Caco-2 (cell line): ENCODE measurements at regions not wholly inside any gene's neighbourhood (a gene's known extent, or its start where the extent isn't known, plus 50 kb on each side); places are given as distances from the start of the nearest gene placed in this dataset.

Experiments
- BruUV-seq: library from RNA; stranded (reverse); fragments of 400-500 nt; replicated peaks from 2 replicates; lab custom pipeline; 2021; lab: Mats Ljungman, UMichigan
- CTCF ChIA-PET: fragments of 300-600 bp; sonication (Branson Sonifier 250); formaldehyde crosslinking; loops from one replicate; lab custom pipeline; 2022; ENCODE audit warnings: antibody characterized with exemption; lab: Charles Lee
- POLR2A ChIA-PET: fragments of 300-600 bp; sonication (Branson Sonifier 250); formaldehyde crosslinking; loops from one replicate; lab custom pipeline; 2022; ENCODE audit warnings: antibody characterized with exemption; lab: Charles Lee
- DNase-seq, 2 experiments: peaks; one replicate each; pipeline versions ENCODE4 v3.0.0 to v3.0.0-alpha.2; 2020 to 2022
- H3K27me3 ChIP-seq: replicated peaks from 2 replicates; pipeline ENCODE4 v1.6.0; 2011; ENCODE audit warnings: low read length; ENCODE audit not compliant: control insufficient read depth, insufficient read depth
- H3K36me3 ChIP-seq: 2 replicates; pipeline ENCODE4 v1.5.1; 2011; ENCODE audit warnings: low read length; ENCODE audit not compliant: control insufficient read depth, insufficient read depth
- H3K4me1 ChIP-seq: fragments of 250-450 bp; sonication (Bioruptor Pico); 2 replicates; pipeline ENCODE4 v1.5.1; 2020; ENCODE audit warnings: mild to moderate bottlenecking
- H3K4me3 ChIP-seq: 2 replicates; pipeline ENCODE4 v1.5.1; 2011; ENCODE audit warnings: low read depth, mild to moderate bottlenecking, control low read depth, low read length
- H3K9me3 ChIP-seq: fragments of 250-450 bp; sonication (Bioruptor Pico); 2 replicates; pipeline ENCODE4 v1.5.1; 2020; ENCODE audit warnings: mild to moderate bottlenecking, moderate library complexity
- H3K27ac Mint-ChIP-seq: one replicate; pipeline ENCODE4 v1.8.0; 2022; ENCODE audit warnings: mixed read lengths; ENCODE audit not compliant: unreplicated experiment
- H3K27me3 Mint-ChIP-seq: one replicate; pipeline ENCODE4 v1.8.0; 2022; ENCODE audit warnings: mixed read lengths; ENCODE audit not compliant: insufficient read depth, unreplicated experiment
- H3K36me3 Mint-ChIP-seq: one replicate; pipeline ENCODE4 v1.8.0; 2022; ENCODE audit warnings: mild to moderate bottlenecking, mixed read lengths; ENCODE audit not compliant: insufficient read depth, unreplicated experiment
- H3K4me1 Mint-ChIP-seq: one replicate; pipeline ENCODE4 v1.8.0; 2022; ENCODE audit warnings: low read depth, mixed read lengths; ENCODE audit not compliant: unreplicated experiment
- H3K4me3 Mint-ChIP-seq: one replicate; pipeline ENCODE4 v1.8.0; 2022; ENCODE audit warnings: mild to moderate bottlenecking, moderate library complexity, mixed read lengths; ENCODE audit not compliant: unreplicated experiment
- H3K9me3 Mint-ChIP-seq: one replicate; pipeline ENCODE4 v1.8.0; 2022; ENCODE audit warnings: mixed read lengths; ENCODE audit not compliant: unreplicated experiment
- CTCF ChIP-seq, 2 experiments: fragments of 200-600 bp in 1 of 2; IDR thresholded peaks; 1 replicate in 1 of 2; 2 replicates in 1 of 2; pipeline versions ENCODE4 v1.5.1 to v1.8.0; 2011 to 2022; ENCODE audit warnings: antibody characterized with exemption in 1 of 2, control low read depth in 1 of 2, inconsistent platforms in 1 of 2, low read depth in 1 of 2, low read length in 1 of 2, mild to moderate bottlenecking in 1 of 2, moderate library complexity in 1 of 2; ENCODE audit not compliant: insufficient read depth in 1 of 2, severe bottlenecking in 1 of 2, unreplicated experiment in 1 of 2
- intact Hi-C: fragments of 100-400 bp; cut with micrococcal nuclease; formaldehyde crosslinking; loops from one replicate; pipeline ENCODE4 v1.10.0; 2022; ENCODE audit not compliant: unreplicated experiment

DNA sequence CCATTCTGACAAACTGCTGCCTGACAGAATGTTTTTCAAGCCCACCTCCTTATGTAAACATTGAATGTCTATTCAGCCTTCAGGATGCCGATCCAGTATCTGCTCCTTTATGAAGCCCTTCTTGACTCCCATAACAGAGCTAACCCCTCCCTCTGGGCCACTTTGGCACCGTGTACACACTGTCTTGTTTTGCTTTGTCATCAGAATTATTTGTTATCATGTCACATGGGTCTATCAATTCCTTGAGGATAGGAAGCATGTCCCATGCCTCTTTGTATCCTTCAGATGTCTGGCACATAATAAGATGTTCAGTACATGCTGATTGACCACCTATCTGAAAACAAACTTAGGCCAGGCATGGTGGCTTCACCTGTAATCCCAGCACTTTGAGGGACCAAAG is 92.3 kb downstream of the PRLHR start:
- POLR2A ChIA-PET: no interaction called here
- no peak for DNase-seq
- H3K4me1 ChIP-seq: no peaks in the 10 kb centered on the region
- peaks cover 2% of the 10 kb centered on the region for H3K27me3 Mint-ChIP-seq
- H3K4me3 Mint-ChIP-seq: no peak overlapping the region
- intact Hi-C loops: no loop called here
- no peak for TF ChIP-seq CTCF (IDR thresholded peaks at IDR 0.05; ENCODE audit: insufficient read depth in 1 of 2, low read depth in 1 of 2, low read length in 1 of 2, severe bottlenecking in 1 of 2, unreplicated experiment in 1 of 2)
- BruUV-seq: no TSS peak
- no peaks in the 10 kb centered on the region for H3K36me3 ChIP-seq
- H3K9me3 Mint-ChIP-seq: peaks cover 8% of the 10 kb centered on the region
- no peaks in the 10 kb centered on the region for H3K27me3 ChIP-seq
- H3K4me3 ChIP-seq: no peak overlapping the region
- CTCF ChIA-PET: no interaction called here
- H3K4me1 Mint-ChIP-seq: peaks cover 11% of the 10 kb centered on the region
- H3K27ac Mint-ChIP-seq: no peak overlapping the region
- no peaks in the 10 kb centered on the region for H3K36me3 Mint-ChIP-seq
- H3K9me3 ChIP-seq: no peaks in the 10 kb centered on the region

DNA sequence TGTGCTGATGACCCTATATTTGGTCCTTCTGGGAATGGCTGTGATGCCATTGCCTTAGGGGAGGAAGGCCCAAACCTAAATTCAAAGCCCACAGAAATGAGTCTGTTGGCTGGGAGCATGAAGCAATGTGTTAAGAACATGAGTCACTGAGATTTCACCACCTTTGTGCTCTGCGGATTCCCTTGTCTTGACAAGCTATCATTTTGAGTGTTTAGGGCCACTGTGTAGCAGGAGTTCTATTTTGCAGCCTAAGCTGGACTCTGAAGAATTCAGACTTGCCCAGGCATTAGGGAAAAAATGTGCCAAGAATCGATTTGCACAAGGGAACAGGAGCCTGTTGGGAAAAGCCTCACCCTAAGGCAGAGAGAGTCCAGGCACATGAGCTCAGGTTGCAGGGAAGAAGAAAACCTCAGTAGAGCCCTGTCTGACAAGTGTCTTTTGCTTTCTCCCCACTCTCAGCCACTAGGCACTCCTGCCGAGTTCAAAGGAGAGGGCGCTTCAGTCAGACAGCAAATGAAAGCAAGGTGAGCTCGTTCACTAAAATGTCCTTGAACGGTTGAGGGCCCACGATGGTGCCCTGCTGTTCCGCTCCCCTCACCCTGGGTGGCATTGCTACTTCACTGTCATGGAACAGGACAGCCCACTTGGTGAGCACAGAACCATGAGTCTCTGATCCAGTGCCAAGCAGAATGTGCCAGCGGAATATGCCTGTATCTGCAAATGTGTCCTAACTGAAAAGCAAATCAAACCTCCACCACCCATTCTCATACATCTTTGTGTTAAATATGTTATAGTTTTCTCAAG is 93.6 kb downstream of the PRLHR start:
- intact Hi-C loops: no loop called here
- Histone ChIP-seq H3K9me3 (no peaks in the 10 kb centered on the region), H3K27me3 (no peaks in the 10 kb centered on the region), H3K36me3 (no peaks in the 10 kb centered on the region), H3K4me1 (no peaks in the 10 kb centered on the region), H3K4me3 (no peak overlapping the region)
- no peak for DNase-seq
- peaks cover 2% of the 10 kb centered on the region for H3K27me3 Mint-ChIP-seq
- BruUV-seq: no TSS peak
- H3K4me3 Mint-ChIP-seq: no peak overlapping the region
- ChIA-PET POLR2A (no interaction called here), CTCF (interaction anchor here (0.6 kb wide), 1 partner anchor 67 kb away, joined by 4 read pairs; no protein-coding TSS in a partner anchor)
- peaks cover 9% of the 10 kb centered on the region for H3K9me3 Mint-ChIP-seq
- no peak for TF ChIP-seq CTCF (IDR thresholded peaks at IDR 0.05; ENCODE audit: insufficient read depth in 1 of 2, low read depth in 1 of 2, low read length in 1 of 2, severe bottlenecking in 1 of 2, unreplicated experiment in 1 of 2)
- H3K27ac Mint-ChIP-seq: no peak overlapping the region
- H3K4me1 Mint-ChIP-seq: peaks cover 11% of the 10 kb centered on the region
- no peaks in the 10 kb centered on the region for H3K36me3 Mint-ChIP-seq

DNA sequence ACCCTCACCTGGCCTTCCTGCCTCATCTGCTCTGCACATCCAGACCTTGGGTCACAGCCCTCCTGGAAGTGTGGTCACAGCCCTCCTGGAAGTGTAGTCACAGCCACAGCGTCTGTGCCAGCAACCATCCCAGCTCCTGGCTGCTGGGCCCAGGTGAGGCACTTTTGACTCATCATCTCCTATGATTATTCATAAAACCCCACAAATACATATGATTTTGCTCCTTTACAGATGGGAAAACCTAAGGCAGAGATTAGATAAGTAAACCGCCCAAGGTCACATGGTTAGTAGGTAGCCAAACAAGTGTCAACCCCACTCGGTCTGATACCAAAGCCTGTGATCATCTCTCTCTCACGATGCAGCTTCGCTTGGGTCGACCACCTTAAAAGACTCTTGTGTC is 94.3 kb downstream of the PRLHR start:
- Mint-ChIP-seq H3K27me3 (peaks cover 2% of the 10 kb centered on the region), H3K4me1 (peaks cover 11% of the 10 kb centered on the region), H3K27ac (no peak overlapping the region), H3K4me3 (no peak overlapping the region), H3K9me3 (peaks cover 9% of the 10 kb centered on the region), H3K36me3 (no peaks in the 10 kb centered on the region)
- Histone ChIP-seq H3K4me3 (no peak overlapping the region), H3K36me3 (no peaks in the 10 kb centered on the region), H3K27me3 (no peaks in the 10 kb centered on the region), H3K4me1 (no peaks in the 10 kb centered on the region), H3K9me3 (no peaks in the 10 kb centered on the region)
- intact Hi-C loops: no loop called here
- ChIA-PET POLR2A (no interaction called here), CTCF (no interaction called here)
- no peak for TF ChIP-seq CTCF (IDR thresholded peaks at IDR 0.05; ENCODE audit: insufficient read depth in 1 of 2, low read depth in 1 of 2, low read length in 1 of 2, severe bottlenecking in 1 of 2, unreplicated experiment in 1 of 2)
- BruUV-seq: no TSS peak
- DNase-seq: no peak
